Osteocyte (in vitro differentiated cells): ENCODE measurements at regions not wholly inside any gene's neighbourhood (a gene's known extent, or its start where the extent isn't known, plus 50 kb on each side); places are given as distances from the start of the nearest gene placed in this dataset.

Experiments used
- DNase-seq: peaks from one replicate; pipeline ENCODE4 v3.0.0; 2021; ENCODE audit warnings: mixed read lengths; ENCODE audit not compliant: unreplicated experiment; ENCODE audit errors: extremely low spot score
- H3K27ac Mint-ChIP-seq: one replicate; pipeline ENCODE4 v1.8.0; 2021; ENCODE audit warnings: mild to moderate bottlenecking, mixed read lengths; ENCODE audit not compliant: unreplicated experiment
- H3K27me3 Mint-ChIP-seq: one replicate; pipeline ENCODE4 v1.8.0; 2021; ENCODE audit warnings: mixed read lengths; ENCODE audit not compliant: unreplicated experiment
- H3K36me3 Mint-ChIP-seq: one replicate; pipeline ENCODE4 v1.8.0; 2021; ENCODE audit warnings: mixed read lengths; ENCODE audit not compliant: unreplicated experiment
- H3K4me1 Mint-ChIP-seq: one replicate; pipeline ENCODE4 v1.8.0; 2021; ENCODE audit warnings: mixed read lengths; ENCODE audit not compliant: unreplicated experiment
- H3K4me3 Mint-ChIP-seq: one replicate; pipeline ENCODE4 v1.8.0; 2021; ENCODE audit warnings: mild to moderate bottlenecking, moderate library complexity, mixed read lengths; ENCODE audit not compliant: unreplicated experiment
- H3K9me3 Mint-ChIP-seq: one replicate; pipeline ENCODE4 v1.8.0; 2021; ENCODE audit warnings: mixed read lengths; ENCODE audit not compliant: unreplicated experiment
- TF ChIP-seq, protein P1 (sequence below): fragments of 200-600 bp; sonication (generic); IDR thresholded peaks from 2 replicates; pipeline ENCODE4 v1.5.0; 2021; ENCODE audit warnings: antibody characterized with exemption, mild to moderate bottlenecking, moderate library complexity

DNA sequence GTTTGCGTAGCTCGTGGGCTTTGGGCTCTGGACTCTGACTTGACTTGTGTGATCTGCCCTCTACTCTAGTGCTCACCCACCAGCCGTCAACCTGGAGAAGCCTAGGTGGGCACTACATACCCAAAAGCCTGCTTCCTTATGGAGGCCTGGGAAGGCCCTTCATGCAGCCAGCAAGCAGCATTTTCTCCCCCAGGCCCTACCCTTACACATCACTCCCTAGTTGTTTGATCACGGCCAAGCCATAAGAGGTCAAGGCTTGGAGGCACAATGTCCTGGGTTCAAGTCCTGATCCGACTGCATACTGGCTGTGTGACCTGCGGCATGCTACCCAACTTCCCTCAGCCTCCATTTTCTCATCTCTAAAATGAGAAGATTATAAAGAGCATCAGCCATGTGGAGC, 151.3 kb upstream of the EGFLAM start:
- Mint-ChIP-seq H3K27me3 (no peaks in the 10 kb centered on the region), H3K27ac (no peak overlapping the region), H3K4me3 (no peak overlapping the region), H3K9me3 (no peaks in the 10 kb centered on the region), H3K36me3 (no peaks in the 10 kb centered on the region), H3K4me1 (no peaks in the 10 kb centered on the region)
- no peak for DNase-seq
- TF ChIP-seq, protein P1, sequence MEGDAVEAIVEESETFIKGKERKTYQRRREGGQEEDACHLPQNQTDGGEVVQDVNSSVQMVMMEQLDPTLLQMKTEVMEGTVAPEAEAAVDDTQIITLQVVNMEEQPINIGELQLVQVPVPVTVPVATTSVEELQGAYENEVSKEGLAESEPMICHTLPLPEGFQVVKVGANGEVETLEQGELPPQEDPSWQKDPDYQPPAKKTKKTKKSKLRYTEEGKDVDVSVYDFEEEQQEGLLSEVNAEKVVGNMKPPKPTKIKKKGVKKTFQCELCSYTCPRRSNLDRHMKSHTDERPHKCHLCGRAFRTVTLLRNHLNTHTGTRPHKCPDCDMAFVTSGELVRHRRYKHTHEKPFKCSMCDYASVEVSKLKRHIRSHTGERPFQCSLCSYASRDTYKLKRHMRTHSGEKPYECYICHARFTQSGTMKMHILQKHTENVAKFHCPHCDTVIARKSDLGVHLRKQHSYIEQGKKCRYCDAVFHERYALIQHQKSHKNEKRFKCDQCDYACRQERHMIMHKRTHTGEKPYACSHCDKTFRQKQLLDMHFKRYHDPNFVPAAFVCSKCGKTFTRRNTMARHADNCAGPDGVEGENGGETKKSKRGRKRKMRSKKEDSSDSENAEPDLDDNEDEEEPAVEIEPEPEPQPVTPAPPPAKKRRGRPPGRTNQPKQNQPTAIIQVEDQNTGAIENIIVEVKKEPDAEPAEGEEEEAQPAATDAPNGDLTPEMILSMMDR, result no peak

- Mint-ChIP-seq H3K27me3 (no peaks in the 10 kb centered on the region), H3K9me3 (no peaks in the 10 kb centered on the region), H3K4me1 (no peaks in the 10 kb centered on the region), H3K36me3 (no peaks in the 10 kb centered on the region), H3K27ac (no peak overlapping the region), H3K4me3 (no peak overlapping the region)
- no peak for DNase-seq
- TF ChIP-seq, protein P1, result no peak
These were observed 152.6 kb upstream of the EGFLAM start for GRCh38 chr5:38105801-38106200.

DNA sequence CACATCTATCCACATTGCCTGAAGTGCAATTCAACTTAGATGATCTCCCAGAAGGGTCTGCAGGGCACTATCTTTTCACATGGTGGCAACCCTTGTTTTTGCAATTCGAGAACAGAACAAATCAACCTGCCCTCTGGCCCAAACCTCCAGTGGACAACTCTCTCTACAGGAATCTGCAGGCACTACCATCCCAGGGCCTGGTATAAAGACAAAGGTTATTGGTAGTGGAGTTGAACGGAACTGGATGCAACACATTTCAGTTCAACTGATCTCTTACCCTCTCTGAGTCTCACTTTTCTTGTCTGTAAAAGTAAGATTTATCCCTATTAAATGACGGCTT, 153.2 kb upstream of the EGFLAM start:
- no peak overlapping the region for H3K4me3 Mint-ChIP-seq
- no peaks in the 10 kb centered on the region for H3K27me3 Mint-ChIP-seq
- no peak for DNase-seq
- no peaks in the 10 kb centered on the region for H3K36me3 Mint-ChIP-seq
- no peaks in the 10 kb centered on the region for H3K9me3 Mint-ChIP-seq
- H3K27ac Mint-ChIP-seq, result no peak overlapping the region
- H3K4me1 Mint-ChIP-seq, result no peaks in the 10 kb centered on the region
- TF ChIP-seq, protein P1, result no peak

- DNase-seq, result no peak
- H3K27ac Mint-ChIP-seq, result no peak overlapping the region
- H3K9me3 Mint-ChIP-seq, result no peaks in the 10 kb centered on the region
- no peaks in the 10 kb centered on the region for H3K36me3 Mint-ChIP-seq
- H3K4me3 Mint-ChIP-seq, result no peak overlapping the region
- TF ChIP-seq, protein P1, result no peak
- H3K27me3 Mint-ChIP-seq, result no peaks in the 10 kb centered on the region
- no peaks in the 10 kb centered on the region for H3K4me1 Mint-ChIP-seq
These were observed 153.7 kb upstream of the EGFLAM start for GRCh38 chr5:38104497-38105230.

- H3K9me3 Mint-ChIP-seq, result no peaks in the 10 kb centered on the region
- H3K36me3 Mint-ChIP-seq, result no peaks in the 10 kb centered on the region
- DNase-seq, result no peak
- no peak overlapping the region for H3K27ac Mint-ChIP-seq
- no peaks in the 10 kb centered on the region for H3K4me1 Mint-ChIP-seq
- no peaks in the 10 kb centered on the region for H3K27me3 Mint-ChIP-seq
- no peak overlapping the region for H3K4me3 Mint-ChIP-seq
- TF ChIP-seq, protein P1, result no peak
These were observed 156.5 kb upstream of the EGFLAM start for GRCh38 chr5:38101897-38102296.
